Progenitor cell of endocrine pancreas (in vitro differentiated cells): ENCODE measurements at regions not wholly inside any gene's neighbourhood (a gene's known extent, or its start where the extent isn't known, plus 50 kb on each side); places are given as distances from the start of the nearest gene placed in this dataset.

Source experiments
- DNase-seq: peaks from one replicate; pipeline ENCODE4 v3.0.0; 2021; ENCODE audit warnings: low spot score; ENCODE audit not compliant: unreplicated experiment
- H3K27ac Mint-ChIP-seq: 2 replicates; pipeline ENCODE4 v1.8.0; 2021; ENCODE audit warnings: mild to moderate bottlenecking, moderate library complexity, mixed read lengths
- H3K27me3 Mint-ChIP-seq: 2 replicates; pipeline ENCODE4 v1.8.0; 2021; ENCODE audit warnings: mixed read lengths
- H3K36me3 Mint-ChIP-seq: 2 replicates; pipeline ENCODE4 v1.8.0; 2022; ENCODE audit warnings: mixed read lengths; ENCODE audit not compliant: insufficient read depth
- H3K4me1 Mint-ChIP-seq: 2 replicates; pipeline ENCODE4 v1.8.0; 2021; ENCODE audit warnings: low read depth, mixed read lengths
- H3K4me3 Mint-ChIP-seq: 2 replicates; pipeline ENCODE4 v1.8.0; 2021; ENCODE audit warnings: low read depth, mild to moderate bottlenecking, moderate library complexity, mixed read lengths
- H3K9me3 Mint-ChIP-seq: 2 replicates; pipeline ENCODE4 v1.8.0; 2021; ENCODE audit warnings: low read depth, mixed read lengths
- CTCF ChIP-seq: fragments of 200-600 bp; sonication (generic); IDR thresholded peaks from one replicate; pipeline ENCODE4 v1.5.0; 2021; ENCODE audit warnings: antibody characterized with exemption, mild to moderate bottlenecking; ENCODE audit not compliant: unreplicated experiment

GRCh38 chr3:148625095-148625736, 72.5 kb upstream of the AGTR1 start:
- peaks cover 23% of the 10 kb centered on the region for H3K9me3 Mint-ChIP-seq
- no peak for TF ChIP-seq CTCF
- H3K4me3 Mint-ChIP-seq = no peak overlapping the region
- peaks cover 6% of the 10 kb centered on the region for H3K36me3 Mint-ChIP-seq
- H3K27me3 Mint-ChIP-seq = no peaks in the 10 kb centered on the region
- H3K4me1 Mint-ChIP-seq = no peaks in the 10 kb centered on the region
- H3K27ac Mint-ChIP-seq = no peak overlapping the region
- no peak for DNase-seq

- Mint-ChIP-seq H3K27me3 (no peaks in the 10 kb centered on the region), H3K9me3 (peaks cover 23% of the 10 kb centered on the region), H3K27ac (no peak overlapping the region), H3K36me3 (peaks cover 6% of the 10 kb centered on the region), H3K4me3 (no peak overlapping the region), H3K4me1 (no peaks in the 10 kb centered on the region)
- TF ChIP-seq CTCF = no peak
- DNase-seq = no peak
These were observed 71.7 kb upstream of the AGTR1 start for GRCh38 chr3:148625991-148626390.

GRCh38 chr3:148629006-148629405, 68.7 kb upstream of the AGTR1 start:
- Mint-ChIP-seq H3K4me1 (no peaks in the 10 kb centered on the region), H3K27me3 (no peaks in the 10 kb centered on the region)

GRCh38 chr3:148631124-148631903, 66.4 kb upstream of the AGTR1 start:
- H3K4me1 Mint-ChIP-seq = no peaks in the 10 kb centered on the region
- TF ChIP-seq CTCF = peak; percentile 63
- no peaks in the 10 kb centered on the region for H3K27me3 Mint-ChIP-seq
- no peak overlapping the region for H3K4me3 Mint-ChIP-seq
- peaks cover 6% of the 10 kb centered on the region for H3K36me3 Mint-ChIP-seq
- H3K27ac Mint-ChIP-seq = no peak overlapping the region
- no peak for DNase-seq
- H3K9me3 Mint-ChIP-seq = peaks cover 33% of the 10 kb centered on the region

More at GRCh38 chr3:148629006-148629405, 68.7 kb upstream of the AGTR1 start:
- no peak overlapping the region for H3K4me3 Mint-ChIP-seq
- DNase-seq = no peak
- peaks cover 30% of the 10 kb centered on the region for H3K9me3 Mint-ChIP-seq
- no peak overlapping the region for H3K27ac Mint-ChIP-seq
- H3K36me3 Mint-ChIP-seq = peaks cover 6% of the 10 kb centered on the region
- TF ChIP-seq CTCF = no peak

GRCh38 chr3:148641722-148642121, 56.0 kb upstream of the AGTR1 start:
- no peak for TF ChIP-seq CTCF
- Mint-ChIP-seq H3K4me3 (no peak overlapping the region), H3K27me3 (no peaks in the 10 kb centered on the region), H3K9me3 (no peaks in the 10 kb centered on the region), H3K27ac (no peak overlapping the region), H3K36me3 (no peaks in the 10 kb centered on the region), H3K4me1 (no peaks in the 10 kb centered on the region)
- DNase-seq = no peak
